Body of pancreas (tissue), 4 donors: ENCODE measurements at regions not wholly inside any gene's neighbourhood (a gene's known extent, or its start where the extent isn't known, plus 50 kb on each side); places are given as distances from the start of the nearest gene placed in this dataset.

ENCODE experiments used
- ATAC-seq: fragments of 150-250 bp; one replicate; pipeline ENCODE4 v1.9.1; 2016
- DNase-seq, 4 donors: peaks; one replicate each; pipeline ENCODE4 v3.0.0-alpha.2; 2019
- H3K27ac ChIP-seq, 4 donors: fragments of 200-600 bp; sonication (generic); 1 replicate in 3 of 4; 2 replicates in 1 of 4; pipeline versions ENCODE4 v1.5.1 to v1.6.1; 2016 to 2019; ENCODE audit warnings: mild to moderate bottlenecking in 1 of 4, mixed read lengths in 1 of 4, moderate library complexity in 1 of 4
- H3K27me3 ChIP-seq, 2 donors: fragments of 200-600 bp; sonication (generic); one replicate each; pipeline ENCODE4 v1.6.0; 2016; ENCODE audit warnings: mild to moderate bottlenecking in 1 of 2
- H3K36me3 ChIP-seq, 2 donors: fragments of 200-600 bp; sonication (generic); replicated peaks in 1 of 2; 2 replicates each; pipeline ENCODE4 v1.5.1; 2016; ENCODE audit warnings: low read depth in 2 of 2; ENCODE audit not compliant: insufficient read depth in 1 of 2
- H3K4me1 ChIP-seq: fragments of 200-600 bp; sonication (generic); one replicate; pipeline ENCODE4 v1.6.0; 2016
- H3K4me3 ChIP-seq, 2 donors: fragments of 200-600 bp; sonication (generic); 1 replicate in 1 of 2; 2 replicates in 1 of 2; pipeline ENCODE4 v1.5.1; 2016 to 2019
- H3K9me3 ChIP-seq, 3 donors: fragments of 200-600 bp; sonication (generic); 1 replicate in 2 of 3; 2 replicates in 1 of 3; pipeline ENCODE4 v1.5.1; 2016
- CTCF ChIP-seq, 7 experiments: fragments of 450-650 bp in 4 of 7; fragments of 200-600 bp in 3 of 7; sonication (generic) in 3 of 7; IDR thresholded peaks; one replicate each; pipeline ENCODE4 v1.5.1; 2016 to 2019; ENCODE audit warnings: antibody characterized with exemption in 7 of 7
- POLR2A ChIP-seq, 3 donors: fragments of 450-650 bp; IDR thresholded peaks; one replicate each; pipeline ENCODE4 v1.6.1; 2016; ENCODE audit warnings: antibody characterized with exemption in 3 of 3, mild to moderate bottlenecking in 2 of 3
- WGBS, 2 donors: methylation state at CpG; one replicate each; pipeline ENCODE4 v1.1.5; 2017; 5-methylcytosine and 5-hydroxymethylcytosine counted together
- intact Hi-C: fragments of 100-400 bp; cut with DNase I; formaldehyde crosslinking; loops from one replicate; pipeline ENCODE4 v1.15.1; 2023

- TF ChIP-seq POLR2A (IDR thresholded peaks at IDR 0.05) (no peak), CTCF (IDR thresholded peaks at IDR 0.05) (no peak)
- DNase-seq (no peak), ATAC-seq (no peak)
- intact Hi-C loops = no loop called here
- Histone ChIP-seq H3K27ac (no peak overlapping the region), H3K27me3 (no peaks in the 10 kb centered on the region), H3K36me3 (no peaks in the 10 kb centered on the region), H3K4me3 (no peak overlapping the region), H3K9me3 (no peaks in the 10 kb centered on the region), H3K4me1 (no peaks in the 10 kb centered on the region)
- 91 to 93% methylated on average over 1 of the region's 1 CpG for WGBS, 2 donors
Measured at GRCh38 chr6:140830666-140831065, 1302.1 kb upstream of the GJE1 start.

GRCh38 chr6:140828856-140829255 lies 1303.9 kb upstream of the GJE1 start:
- intact Hi-C loops = no loop called here
- Histone ChIP-seq H3K36me3 (no peaks in the 10 kb centered on the region), H3K9me3 (no peaks in the 10 kb centered on the region), H3K4me3 (no peak overlapping the region), H3K4me1 (no peaks in the 10 kb centered on the region), H3K27me3 (no peaks in the 10 kb centered on the region), H3K27ac (no peak overlapping the region)
- TF ChIP-seq POLR2A (IDR thresholded peaks at IDR 0.05) (no peak), CTCF (IDR thresholded peaks at IDR 0.05) (no peak)
- DNase-seq = no peak
- 80 to 82% methylated on average over 7 of the region's 7 CpGs for WGBS, 2 donors
- no peak for ATAC-seq

GRCh38 chr6:140827593-140827992 lies 1305.1 kb upstream of the GJE1 start:
- Histone ChIP-seq H3K27ac (no peak overlapping the region), H3K4me1 (no peaks in the 10 kb centered on the region), H3K36me3 (no peaks in the 10 kb centered on the region), H3K9me3 (no peaks in the 10 kb centered on the region), H3K4me3 (no peak overlapping the region), H3K27me3 (no peaks in the 10 kb centered on the region)
- ATAC-seq (no peak), DNase-seq (no peak)
- no peak for TF ChIP-seq POLR2A (IDR thresholded peaks at IDR 0.05)
- TF ChIP-seq CTCF (IDR thresholded peaks at IDR 0.05) = no peak
- intact Hi-C loops = no loop called here
- WGBS, 2 donors = 21 to 29% methylated on average over 2 of the region's 2 CpGs

- no peak for DNase-seq
- intact Hi-C loops = no loop called here
- TF ChIP-seq CTCF (IDR thresholded peaks at IDR 0.05) = no peak
- TF ChIP-seq POLR2A (IDR thresholded peaks at IDR 0.05) = no peak
- Histone ChIP-seq H3K27ac (no peak overlapping the region), H3K4me1 (no peaks in the 10 kb centered on the region), H3K4me3 (no peak overlapping the region), H3K36me3 (no peaks in the 10 kb centered on the region), H3K27me3 (no peaks in the 10 kb centered on the region), H3K9me3 (no peaks in the 10 kb centered on the region)
- 52 to 58% methylated on average over 2 of the region's 2 CpGs for WGBS, 2 donors
- ATAC-seq = no peak
Measured at GRCh38 chr6:140825731-140826130, 1307.0 kb upstream of the GJE1 start.

GRCh38 chr6:140824595-140824994 lies 1308.1 kb upstream of the GJE1 start:
- Histone ChIP-seq H3K27me3 (no peaks in the 10 kb centered on the region), H3K4me1 (no peaks in the 10 kb centered on the region), H3K9me3 (no peaks in the 10 kb centered on the region), H3K27ac (no peak overlapping the region), H3K36me3 (no peaks in the 10 kb centered on the region), H3K4me3 (no peak overlapping the region)
- intact Hi-C loops = no loop called here
- no peak for TF ChIP-seq CTCF (IDR thresholded peaks at IDR 0.05)
- TF ChIP-seq POLR2A (IDR thresholded peaks at IDR 0.05) = no peak
- no peak for DNase-seq
- ATAC-seq = no peak
